GOT3 (cell line): ENCODE measurements at regions not wholly inside any gene's neighbourhood (a gene's known extent, or its start where the extent isn't known, plus 50 kb on each side); places are given as distances from the start of the nearest gene placed in this dataset.
"Not testable (repeated sequence)": the region's sequence is repeated elsewhere in the genome, so short reads cannot be mapped to it uniquely, and the experiment has no call there.

ENCODE experiments used
- DNase-seq: peaks from one replicate; lab custom pipeline; 2025; ENCODE audit warnings: mixed read lengths; lab: John Stamatoyannopoulos, UW

DNA sequence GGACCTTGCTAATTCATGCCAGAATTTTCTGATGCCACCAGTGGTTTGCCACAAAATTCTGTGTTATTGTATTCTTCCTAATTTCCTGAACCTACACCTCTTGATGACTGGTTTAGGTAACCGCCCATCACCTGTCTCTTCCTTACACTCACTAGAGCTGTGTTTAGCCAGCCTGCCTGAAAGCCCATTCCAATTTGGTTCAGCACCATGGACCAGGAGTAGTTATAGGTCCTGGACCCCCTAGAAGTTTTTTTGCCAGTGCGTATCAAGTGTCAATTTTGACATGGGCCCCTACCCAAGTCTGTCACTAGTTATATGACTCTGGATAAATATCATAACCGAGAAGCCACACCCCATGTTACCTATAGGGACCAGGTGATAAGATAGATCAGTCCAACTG lies 94.0 kb upstream of the NAP1L1 start:
- DNase-seq: no peak

GRCh38 chr12:76177821-76178220 lies 93.3 kb upstream of the NAP1L1 start:
- no peak for DNase-seq

DNA sequence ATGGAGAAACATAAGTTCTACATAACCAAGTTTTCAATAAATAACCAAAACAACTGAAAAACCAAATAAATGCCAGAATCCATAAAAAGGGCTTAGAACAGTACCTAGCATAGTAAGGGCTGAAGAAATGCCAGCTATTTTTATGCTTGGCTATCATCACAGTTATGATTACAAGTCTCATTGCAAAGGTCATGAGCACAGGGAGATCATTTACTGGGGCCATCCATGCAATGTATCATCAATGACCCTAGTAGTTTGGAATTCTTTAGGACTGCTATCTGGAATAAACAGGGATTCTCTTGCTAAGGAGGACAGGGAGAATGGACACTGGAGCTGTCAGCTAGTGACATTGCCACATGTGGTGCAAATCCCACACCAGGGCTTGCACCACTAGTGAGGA lies 92.5 kb upstream of the NAP1L1 start:
- DNase-seq: no peak

DNA sequence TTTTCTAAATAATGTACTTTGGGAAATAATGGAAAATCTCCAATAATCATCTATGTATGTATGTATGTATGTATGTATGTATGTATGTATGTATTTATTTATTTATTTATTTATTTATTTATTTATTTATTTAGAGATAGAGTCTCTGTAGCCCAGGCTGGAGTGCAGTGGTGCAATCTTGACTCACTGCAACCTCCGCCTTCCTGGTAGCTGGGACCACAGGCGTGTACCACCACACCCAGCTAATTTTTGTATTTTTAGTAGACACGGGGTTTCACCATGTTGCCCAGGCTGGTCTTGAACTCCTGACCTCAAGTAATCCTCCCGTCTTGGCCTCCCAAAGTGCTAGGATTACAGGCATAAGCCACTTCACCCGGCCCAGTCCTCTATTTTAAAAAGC lies 91.5 kb upstream of the NAP1L1 start:
- DNase-seq: not testable (repeated sequence)

DNA sequence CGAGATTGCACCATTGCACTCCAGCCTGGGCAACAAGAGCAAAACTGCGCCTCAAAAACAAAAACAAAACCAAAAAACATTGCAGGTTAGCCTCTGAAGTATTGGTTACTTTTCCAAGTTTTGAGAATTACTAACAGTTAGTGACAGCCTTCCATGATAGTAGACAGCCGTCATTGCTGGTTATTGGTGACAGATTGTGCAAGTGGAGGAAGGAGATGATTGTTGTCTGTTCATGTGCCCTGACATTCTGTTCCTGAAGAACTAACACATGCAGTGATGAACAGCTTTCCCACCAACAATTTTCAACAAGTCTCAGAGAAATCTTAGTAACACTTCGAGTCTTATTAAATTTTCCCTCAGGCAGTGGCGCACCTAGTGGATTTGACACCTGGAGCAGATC lies 89.3 kb upstream of the NAP1L1 start:
- DNase-seq: no peak

DNA sequence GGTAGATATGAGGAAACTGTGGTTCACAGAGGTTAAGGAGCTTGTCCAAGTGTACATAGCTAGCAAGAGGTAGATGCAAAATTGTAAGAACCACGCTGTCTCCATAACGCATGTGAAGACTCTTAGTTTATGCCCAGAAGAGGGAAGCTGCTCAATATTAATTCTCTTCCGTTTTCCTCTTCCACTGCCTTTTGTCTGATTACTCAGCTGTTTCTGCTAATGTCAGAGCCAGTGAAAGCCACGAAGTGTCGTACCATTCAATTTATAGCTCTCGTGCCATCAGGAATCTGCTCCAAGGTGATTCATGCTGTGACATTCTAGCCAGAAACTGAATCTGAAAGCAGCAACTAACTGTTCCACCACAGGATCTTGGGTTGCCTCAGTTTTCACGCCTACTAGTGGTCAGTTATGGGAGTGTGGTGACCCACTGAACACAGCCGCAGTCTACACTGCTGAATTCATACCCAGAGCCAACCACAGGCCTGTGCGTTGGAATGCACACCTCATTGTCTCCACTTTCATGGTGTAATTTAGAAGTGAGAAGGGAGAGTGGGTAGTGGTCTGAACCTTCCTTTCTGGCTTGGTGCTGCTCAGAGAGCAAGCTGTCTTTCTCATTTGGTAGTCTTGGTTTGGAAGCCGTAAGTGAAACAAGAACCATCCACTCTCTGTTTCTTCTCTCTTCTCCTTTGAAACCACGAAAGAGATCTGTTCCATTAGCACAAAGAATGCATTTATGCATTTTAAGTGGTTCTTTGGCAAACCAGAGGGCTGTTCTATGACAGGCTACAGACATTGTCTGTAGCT lies 74.2 kb upstream of the NAP1L1 start:
- DNase-seq: no peak

GRCh38 chr12:76156726-76157125 lies 72.2 kb upstream of the NAP1L1 start:
- DNase-seq: no peak

DNA sequence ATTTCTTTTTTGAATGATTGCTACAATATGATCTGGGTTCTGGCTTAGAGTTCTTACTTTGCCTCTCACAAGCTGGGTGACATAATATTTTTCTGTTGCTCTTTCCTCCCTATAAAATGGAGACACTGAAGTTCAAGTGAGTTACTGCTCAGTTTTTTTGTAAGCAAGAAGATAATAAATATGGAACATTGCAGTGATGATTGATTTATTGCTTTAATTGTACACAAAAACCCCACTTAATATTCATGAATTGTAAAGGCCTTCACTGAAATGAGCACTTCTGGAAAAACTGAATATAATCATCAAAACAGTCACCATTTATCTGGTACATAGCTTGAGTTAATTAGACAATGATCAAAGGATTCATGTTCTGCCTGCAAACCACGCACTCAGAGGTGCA lies 71.8 kb upstream of the NAP1L1 start:
- DNase-seq: no peak

DNA sequence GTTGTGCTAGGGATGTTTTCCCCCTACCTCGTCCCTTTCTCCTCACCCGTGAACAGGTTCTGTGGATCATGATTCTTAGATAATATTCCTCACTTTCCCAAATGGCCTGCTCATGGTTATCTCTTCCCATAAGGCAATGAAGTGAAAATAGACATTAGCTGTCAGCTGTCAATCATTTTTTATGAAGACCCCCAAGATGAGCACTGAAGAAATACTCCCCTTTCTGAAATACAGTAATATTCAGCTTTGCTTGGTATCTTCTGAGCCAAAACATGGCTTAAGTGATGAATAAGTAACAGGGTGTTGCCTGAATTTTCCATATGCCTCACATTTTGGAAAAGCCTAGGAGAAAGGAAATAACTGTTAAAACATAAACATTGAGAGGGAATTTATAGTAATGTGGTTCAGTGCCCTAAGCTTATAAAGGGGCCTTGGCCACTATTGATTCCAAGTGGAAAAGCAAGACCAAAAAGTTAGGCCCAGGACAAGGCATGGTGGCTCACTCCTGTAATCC lies 70.7 kb upstream of the NAP1L1 start:
- no peak for DNase-seq

DNA sequence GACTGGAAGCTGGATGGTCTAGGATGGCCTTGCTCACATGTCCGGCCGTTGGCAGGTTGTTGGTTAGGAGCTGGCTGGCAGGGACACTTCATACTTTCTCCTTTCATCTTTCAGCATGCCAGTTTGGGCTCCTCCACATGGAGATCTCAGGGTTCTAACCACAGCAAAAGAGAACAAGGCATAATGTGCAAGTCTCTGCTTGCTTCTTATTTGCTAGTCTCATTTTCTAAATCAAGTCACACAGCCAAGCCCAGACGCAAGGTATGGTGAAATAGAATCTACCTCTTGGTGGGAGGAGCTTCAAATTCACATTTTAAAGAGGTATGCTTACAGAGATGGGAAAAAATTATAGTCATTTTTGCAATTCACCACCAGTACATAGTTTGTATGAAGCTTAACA lies 69.1 kb upstream of the NAP1L1 start:
- DNase-seq: no peak

GRCh38 chr12:76152181-76152807 lies 67.8 kb upstream of the NAP1L1 start:
- no peak for DNase-seq

GRCh38 chr12:76144245-76144549 lies 59.7 kb upstream of the NAP1L1 start:
- no peak for DNase-seq

GRCh38 chr12:76143343-76144244 lies 59.1 kb upstream of the NAP1L1 start:
- no peak for DNase-seq

DNA sequence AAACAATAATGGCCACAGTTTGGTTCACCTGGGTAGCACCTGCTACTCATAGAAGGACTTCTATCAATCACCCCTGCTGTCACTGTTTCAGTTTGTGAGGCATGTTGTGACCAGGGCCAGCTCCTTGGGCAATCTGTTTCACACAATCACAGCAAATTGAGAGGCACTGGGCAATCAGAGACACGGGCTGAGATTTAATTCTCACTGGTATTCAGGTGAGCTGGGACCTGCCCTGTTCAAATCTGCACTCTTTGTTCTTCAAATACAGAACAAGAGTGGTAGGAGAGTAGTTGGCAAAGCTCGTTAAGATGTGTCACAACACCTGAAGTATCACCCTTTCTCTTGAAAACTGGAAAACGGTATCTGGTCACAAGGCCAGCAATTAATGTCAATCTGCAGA lies 57.8 kb upstream of the NAP1L1 start:
- DNase-seq: no peak

GRCh38 chr12:76138656-76139055 lies 54.2 kb upstream of the NAP1L1 start:
- no peak for DNase-seq

- DNase-seq: no peak
Observed at GRCh38 chr12:76137606-76138005, 53.1 kb upstream of the NAP1L1 start.

DNA sequence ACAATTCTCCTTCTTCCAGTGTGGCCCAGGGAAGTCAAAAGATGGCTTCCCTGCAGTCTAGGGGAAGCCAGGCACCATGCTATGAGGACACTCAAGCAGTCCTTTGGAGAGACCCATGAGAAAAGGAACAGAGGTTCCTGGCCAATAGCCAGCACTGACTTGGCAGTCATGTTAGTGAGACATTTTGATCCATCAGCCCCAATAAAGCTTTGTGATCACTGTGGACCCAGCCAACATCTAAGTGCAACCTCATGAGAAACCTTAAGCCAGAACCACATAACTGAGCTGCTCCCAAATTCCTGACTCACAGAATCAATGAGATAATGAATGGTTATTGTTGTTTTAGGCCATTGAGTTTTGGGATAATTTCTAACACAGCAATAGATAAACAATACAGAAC lies 51.0 kb upstream of the NAP1L1 start:
- no peak for DNase-seq
